ENCODE measurements at regions not wholly inside any gene's neighbourhood (a gene's known extent, or its start where the extent isn't known, plus 50 kb on each side); places are given as distances from the start of the nearest gene placed in this dataset.
"Not testable (repeated sequence)": the region's sequence is repeated elsewhere in the genome, so short reads cannot be mapped to it uniquely, and the experiment has no call there.

DNA sequence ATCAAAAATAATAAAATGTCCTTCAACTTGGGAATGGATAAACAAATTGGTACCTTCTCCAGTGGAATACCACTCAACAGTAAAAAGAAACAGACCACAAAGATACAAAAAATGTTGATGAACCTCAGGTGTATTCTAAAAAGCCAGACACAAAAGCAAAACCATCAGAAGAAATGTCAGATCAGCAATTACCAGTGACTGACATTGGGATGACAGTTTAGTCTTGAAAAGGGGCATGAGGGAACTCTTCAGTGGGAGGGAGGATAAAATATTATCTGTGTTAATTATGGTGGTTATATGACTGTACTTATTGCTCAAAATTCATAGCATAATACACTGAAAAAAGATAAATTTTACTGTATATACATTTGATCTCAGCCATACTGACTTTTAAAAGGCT, 473.0 kb downstream of the TMX3 start:
- DNase-seq (ENCODE audit: low read depth in 2 of 2), result no peak

DNA sequence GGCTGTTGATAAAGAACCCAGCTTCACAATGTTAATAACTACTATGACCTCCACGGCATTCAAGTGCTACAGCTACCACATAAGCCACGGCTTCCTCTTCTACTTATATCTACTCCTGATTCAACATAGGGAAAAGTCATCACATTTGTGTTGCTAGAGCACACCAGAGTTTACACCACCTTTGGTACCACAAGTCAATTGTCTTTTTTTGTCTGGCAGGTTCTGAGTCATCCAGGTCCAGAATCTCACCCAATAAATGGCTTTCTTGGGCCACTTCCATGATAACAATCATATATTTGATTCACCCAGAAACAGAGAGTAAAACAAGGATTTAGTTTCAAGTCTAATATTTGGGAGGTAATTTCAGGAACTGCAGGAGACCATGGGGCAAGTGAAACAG, 480.2 kb downstream of the TMX3 start:
- no peak for DNase-seq (ENCODE audit: low read depth in 2 of 2)

DNA sequence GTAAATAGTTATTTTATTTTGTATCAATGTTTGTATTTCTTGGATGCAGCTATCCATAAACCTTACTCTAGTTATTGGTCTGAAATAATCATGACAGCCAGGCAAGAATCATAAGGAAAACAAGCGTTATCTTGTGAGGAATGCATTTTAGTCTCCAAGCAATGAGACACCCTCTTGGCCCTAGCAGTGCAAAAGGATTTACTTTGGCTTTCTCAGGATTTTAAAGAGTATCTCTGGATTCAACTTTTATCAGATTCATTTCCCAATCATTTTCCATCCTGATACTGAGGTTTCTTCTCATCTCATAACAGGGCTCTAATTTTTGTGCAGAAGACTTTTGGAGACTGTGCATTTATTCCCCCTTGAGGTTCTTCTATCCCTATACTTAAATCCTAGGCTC, 480.8 kb downstream of the TMX3 start:
- no peak for DNase-seq (ENCODE audit: low read depth in 2 of 2)

DNA sequence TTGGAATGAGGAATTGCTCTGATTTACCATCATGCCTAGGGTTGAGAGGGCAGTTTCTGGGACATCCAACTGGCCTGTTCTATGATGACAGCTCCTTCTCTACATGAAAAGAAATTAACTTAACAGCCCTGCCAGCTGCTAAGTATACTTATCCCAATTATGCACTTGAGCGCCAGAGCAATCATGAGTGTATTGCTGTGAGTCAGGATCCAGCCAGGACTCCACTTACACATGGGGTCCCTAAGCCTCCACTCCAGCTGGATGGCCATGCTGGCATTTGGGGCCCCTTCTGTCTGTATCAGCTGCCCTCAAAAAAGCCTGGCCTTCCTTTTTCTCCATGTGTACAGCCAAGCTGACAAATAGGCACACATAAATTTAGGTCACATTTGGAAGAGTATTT, 481.9 kb downstream of the TMX3 start:
- DNase-seq (ENCODE audit: low read depth in 2 of 2), result no peak

DNA sequence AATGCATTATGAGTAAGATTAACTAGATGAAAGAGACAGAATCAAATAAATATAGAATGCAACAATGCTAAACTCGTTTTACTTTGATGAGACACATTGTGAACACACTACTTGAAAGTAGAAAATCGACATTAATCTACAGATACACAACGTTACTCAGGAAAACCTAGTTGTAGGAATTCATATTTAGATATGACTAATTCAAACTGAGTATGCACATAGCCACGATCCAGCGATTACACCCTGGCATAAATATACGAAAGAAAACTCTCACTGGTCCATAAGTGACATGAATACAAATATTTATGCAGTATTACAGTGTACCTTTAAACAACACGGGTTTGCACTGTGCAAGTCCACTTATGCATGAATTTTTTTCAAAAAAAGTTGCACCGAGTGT, 485.6 kb downstream of the TMX3 start:
- DNase-seq (ENCODE audit: low read depth in 2 of 2), result no peak

DNA sequence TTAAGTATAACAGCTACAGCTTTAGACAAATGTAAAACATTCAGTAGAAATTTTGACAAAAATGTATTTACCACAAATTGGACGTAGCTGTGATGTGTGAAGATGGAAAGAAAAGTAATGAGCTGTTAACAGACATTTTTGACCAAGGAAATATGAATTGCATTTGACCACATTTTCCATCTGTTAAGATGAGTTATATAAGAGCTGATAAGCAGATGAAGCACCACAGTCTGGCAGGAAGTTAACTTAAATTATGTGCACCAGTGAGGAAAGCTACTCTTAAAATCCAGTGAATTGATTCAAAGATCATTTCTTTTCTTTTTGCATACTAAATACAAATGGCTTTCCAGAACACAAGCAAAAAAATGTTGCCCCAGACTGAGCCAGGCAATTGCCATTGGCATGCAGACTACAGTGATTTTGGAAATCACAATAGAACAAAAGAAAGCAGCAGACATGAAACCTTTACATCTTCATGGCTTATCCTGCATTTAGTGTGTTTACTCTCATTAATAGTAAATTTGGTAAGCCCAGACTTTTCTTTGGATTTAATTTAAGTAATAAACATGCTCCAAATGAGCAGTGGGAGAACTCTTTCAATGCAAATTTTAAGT, 493.7 kb downstream of the TMX3 start:
- DNase-seq (ENCODE audit: low read depth in 2 of 2), result peak; percentile 53 to 62

DNA sequence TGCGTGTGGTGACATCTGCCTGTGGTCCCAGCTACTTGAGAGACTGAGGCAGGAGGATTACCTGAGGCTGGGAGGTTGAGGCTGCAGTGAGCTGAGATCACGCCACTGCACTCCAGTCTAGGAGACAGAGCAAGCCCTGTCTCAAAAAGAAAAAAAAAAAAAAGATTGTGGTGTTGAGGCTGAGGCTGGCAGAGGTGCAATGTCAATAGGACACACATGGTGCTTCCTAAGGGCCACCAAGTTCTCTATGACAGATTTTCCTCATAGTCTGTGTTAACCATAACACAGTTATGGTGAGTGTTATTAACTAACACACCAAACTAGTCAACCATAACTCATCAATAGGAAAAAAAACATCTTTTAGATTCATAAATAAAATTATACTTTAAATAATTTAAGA, 494.4 kb downstream of the TMX3 start:
- DNase-seq (ENCODE audit: low read depth in 2 of 2), result no peak

DNA sequence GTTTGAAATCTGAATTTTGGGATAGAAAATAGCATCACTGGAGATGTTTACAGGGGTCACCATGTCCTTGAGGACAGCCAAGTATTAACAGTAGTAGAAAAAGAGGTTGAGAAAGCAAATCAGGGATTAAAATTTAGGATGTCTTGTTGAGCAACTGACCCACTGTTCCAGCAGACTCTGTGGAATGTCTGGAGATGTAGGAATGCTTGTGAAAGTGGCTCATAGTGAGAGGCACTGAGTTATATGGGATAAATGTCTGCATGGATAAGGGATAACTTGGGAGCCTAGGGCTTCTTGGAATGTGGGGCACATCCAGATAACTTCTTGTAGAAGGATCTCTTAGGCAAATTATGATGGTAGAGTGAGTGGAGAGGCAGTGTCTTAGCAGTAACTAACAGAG, 495.0 kb downstream of the TMX3 start:
- peak; percentile 39 to 46 for DNase-seq (ENCODE audit: low read depth in 2 of 2)

DNA sequence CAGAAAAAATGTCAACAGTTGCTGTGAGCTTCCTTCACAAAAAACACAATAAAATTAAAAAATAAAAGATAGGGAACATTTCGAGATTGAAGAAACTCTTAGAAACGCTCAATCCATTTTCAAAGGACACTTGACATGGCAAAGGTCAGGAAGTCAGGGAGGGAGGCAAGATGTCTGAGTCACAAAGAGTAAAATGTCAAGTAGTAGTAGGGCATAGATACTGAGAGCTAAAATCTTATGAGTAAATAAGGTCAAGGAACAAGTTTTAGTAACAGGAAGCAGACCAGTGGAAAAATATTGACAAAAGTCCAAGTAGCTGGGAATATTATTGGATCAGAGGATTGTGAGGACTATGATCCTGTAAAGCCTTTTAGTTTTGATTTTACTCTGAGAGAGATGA, 495.6 kb downstream of the TMX3 start:
- no peak for DNase-seq (ENCODE audit: low read depth in 2 of 2)

DNA sequence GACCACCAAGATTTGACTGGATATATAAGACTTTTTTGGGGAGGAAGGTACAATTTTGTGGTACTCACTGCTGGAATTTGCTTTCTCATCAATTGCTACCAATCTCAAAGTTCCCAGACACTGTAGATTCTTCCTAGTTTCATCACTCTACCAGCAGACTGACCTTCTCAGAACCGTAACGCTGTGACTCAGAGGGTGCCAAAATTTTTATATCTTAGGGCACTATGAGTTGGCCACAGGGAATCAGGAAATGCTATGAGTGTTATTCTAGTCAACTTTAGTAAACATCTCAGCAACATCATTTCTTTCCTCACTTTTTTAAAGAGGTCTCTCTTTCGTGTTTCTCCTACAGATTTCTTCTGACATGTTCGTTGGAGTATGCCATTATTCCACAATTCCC, 499.0 kb downstream of the TMX3 start:
- peak in 1 of 2 experiments; percentile 13 for DNase-seq (ENCODE audit: low read depth in 2 of 2)

DNA sequence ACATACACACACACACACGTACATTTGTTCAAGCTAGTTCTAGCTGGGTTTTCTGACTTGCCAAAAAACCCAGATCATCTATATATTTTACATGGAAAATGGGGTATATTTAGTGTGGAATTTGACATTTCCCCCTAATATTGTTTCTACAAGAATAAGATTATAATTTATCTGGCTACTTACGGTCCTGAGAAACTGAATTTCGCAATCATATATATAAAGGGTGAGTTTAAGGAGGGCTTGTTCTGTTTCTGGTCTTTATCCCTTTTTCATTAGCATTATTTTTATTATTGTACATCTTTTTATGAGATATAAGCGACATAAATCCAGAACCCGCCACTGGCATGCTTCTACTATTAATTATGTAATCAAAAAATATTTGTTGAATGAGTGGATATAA, 528.9 kb downstream of the TMX3 start:
- DNase-seq (ENCODE audit: low read depth in 2 of 2), result no peak

DNA sequence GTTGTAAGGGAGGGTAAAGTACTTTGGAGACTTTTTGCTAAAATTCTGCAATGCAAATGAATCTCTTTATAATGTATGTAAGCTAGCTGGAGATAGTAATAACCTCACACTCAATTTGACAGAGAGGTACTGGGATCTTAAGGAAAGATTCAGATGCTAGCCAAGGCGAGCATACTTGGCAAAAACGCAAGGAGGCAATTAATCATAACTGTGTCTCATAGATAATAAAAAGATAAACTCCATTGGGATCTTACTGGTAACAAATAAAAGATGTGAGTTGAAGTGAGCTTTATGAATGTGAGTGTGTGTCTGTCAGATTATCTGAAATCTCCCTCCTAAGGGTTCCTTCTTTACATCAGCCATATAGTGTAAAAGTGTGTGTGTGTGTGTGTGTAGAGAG, 533.0 kb downstream of the TMX3 start:
- DNase-seq (ENCODE audit: low read depth in 2 of 2), result peak; percentile 47 to 59

DNA sequence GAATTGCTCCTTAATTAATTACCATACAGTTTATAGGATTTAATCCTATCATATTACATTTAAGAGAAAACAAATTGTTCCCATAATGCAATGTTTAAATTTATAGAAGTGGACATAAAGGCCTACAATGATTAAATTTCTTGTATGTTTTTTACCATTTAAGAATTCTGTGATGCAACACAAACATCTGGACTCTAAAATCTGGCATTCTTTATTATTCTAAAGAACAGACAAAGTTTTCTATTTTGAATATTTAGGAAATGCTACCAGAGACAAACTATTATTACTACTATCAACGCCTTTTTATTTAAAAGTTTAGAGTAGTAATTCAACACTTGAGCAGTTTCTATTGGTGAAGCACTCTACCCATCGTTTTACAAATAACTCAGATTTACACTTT, 535.1 kb downstream of the TMX3 start:
- no peak for DNase-seq (ENCODE audit: low read depth in 2 of 2)

DNA sequence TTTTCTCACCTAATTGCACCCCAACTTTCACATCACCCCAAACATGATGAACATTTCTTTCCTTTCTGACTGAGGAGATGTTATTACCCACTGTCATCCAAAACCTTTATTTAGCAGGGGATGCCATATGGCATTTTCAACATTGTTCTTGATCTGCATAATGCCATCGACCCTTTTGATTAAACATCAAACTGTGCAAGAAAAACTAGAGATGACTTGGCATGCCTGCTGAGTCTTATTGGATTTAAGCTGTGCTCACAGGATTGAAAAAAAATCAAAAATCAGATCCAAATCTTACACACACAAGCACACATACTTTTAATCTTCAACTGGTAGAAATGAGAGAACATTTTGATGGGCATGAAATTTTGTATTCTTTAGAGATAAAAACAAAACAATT, 536.0 kb downstream of the TMX3 start:
- no peak for DNase-seq (ENCODE audit: low read depth in 2 of 2)

DNA sequence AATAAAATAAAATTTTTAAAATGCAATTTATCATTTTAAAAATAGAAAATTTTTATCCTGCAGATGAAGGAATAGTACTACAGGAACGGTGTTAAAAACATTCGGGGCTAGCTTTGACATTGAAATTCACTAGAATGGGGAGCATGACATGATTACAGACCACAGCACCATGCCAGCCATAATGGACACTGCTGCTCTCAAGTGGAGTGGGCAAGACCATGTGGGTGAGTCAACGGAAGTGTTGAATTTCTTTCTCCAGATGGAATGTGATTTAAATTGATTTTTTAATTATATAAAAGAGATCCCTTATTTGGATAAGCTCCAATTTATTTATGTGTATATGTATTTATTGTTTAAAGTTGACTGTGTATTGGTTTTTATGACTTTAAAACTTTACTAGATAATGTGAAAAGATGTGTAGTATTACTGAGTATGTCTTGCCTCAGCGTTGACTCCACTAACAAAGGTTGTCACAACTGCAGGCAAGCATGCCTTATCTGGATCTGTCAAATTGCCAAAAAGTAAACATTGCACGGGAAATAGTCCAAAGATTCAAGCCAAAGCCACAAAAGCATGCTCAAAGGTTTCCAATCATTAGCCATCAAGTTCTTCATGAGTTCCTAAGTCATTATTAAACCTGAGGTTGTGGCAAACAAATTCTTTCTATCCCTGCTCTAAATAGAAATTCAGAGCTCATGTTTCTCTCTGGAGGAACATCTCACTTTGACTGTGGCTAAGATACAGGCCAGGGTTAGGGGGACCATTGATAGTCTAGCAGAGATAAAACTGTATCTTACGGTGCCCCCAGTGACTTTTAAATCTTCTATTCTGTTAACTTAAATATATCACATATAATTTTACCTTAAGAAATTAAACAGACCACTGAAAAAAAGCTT, 536.9 kb downstream of the TMX3 start:
- peak; percentile 99 for DNase-seq (ENCODE audit: low read depth in 2 of 2)

DNA sequence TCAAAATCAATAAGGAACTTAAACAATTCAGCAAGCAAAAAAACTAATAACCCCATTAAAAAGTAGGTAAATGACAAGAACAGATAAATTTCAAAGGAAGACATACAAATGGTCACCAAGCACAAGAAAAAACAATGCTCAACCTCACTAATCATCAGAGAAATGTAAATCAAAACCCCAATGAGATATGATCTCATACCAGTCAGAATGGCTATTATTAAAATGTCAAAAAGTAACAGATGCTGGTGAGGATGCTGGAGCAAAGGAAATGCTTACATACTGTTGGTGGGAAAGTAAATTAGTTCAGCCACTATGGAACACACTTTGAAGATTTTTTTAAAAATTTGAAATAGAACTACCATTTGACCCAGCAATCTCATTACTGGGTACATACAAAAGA, 538.0 kb downstream of the TMX3 start:
- peak in 1 of 2 experiments; percentile 12 for DNase-seq (ENCODE audit: low read depth in 2 of 2)

DNA sequence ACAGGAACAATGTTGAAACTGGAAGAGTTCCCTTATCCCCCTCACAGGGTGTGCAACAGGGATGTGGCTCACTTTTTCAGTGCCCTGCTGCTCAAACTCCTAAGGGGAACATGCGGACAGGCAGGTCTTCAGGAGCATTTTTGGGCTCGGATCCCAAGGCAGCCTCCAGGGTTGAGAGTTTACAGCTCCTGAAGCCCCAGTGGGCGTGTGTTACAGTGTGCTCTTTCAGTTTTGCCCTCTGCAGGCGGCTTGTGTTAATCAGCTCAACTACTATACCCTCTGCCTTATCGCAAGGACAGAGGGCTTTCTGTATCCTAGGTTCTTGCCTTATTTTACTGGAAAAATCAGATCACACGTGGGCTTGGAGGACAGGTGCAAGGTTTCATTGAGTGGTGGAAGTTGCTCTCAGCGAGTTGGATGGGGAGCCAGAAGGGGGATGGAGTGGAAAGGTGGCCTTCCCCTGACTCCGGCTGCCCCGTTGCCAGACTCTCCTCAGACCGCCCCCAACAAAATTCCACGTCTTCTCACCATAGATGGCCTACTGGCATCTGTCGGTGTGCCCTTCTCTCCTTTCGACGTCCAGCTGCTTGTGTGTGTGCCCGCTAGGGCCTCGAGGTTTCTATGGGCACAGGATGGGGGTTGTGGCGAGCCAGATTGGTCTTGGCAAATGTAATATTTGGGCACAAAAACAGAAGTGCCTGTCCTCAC, 541.9 kb downstream of the TMX3 start:
- no peak for DNase-seq (ENCODE audit: low read depth in 2 of 2)

DNA sequence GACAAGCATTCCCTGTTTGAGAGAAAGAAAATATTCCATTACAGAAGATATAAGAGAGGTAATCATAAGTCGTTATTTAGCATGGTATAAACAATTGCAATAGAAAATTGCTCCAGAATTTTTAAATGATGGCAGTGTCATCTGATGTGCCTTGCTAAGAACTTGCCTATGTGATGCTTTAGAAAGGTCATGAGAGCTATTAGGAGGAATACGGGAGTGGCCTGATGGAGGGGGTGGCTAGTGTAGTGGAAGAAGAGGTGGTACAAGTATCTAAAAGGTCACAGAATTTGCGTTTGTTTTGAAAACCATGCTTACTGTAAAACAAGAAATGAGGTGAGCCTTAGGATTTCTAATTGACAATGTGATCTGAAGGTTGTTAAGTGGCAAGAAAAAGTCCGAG, 550.0 kb downstream of the TMX3 start:
- no peak for DNase-seq (ENCODE audit: low read depth in 2 of 2)

DNA sequence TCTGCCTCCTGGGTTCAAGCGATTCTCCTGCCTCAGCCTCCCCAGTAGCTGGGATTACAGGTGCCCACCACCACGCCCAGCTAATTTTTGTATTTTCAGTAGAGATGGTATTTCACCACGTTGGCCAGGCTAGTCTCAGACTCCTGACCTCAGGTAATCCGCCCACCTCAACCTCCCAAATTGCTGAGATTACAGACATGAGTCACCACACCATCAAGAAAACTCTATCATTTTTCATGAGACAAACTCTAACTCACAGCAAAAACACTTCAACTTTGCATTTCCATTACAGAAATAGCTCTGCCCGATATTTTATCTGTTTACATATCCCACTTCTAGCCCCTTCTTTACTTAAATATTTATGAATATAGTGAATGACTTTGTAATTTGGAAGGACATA, 561.1 kb downstream of the TMX3 start:
- not testable (repeated sequence) for DNase-seq (ENCODE audit: low read depth in 2 of 2)

DNA sequence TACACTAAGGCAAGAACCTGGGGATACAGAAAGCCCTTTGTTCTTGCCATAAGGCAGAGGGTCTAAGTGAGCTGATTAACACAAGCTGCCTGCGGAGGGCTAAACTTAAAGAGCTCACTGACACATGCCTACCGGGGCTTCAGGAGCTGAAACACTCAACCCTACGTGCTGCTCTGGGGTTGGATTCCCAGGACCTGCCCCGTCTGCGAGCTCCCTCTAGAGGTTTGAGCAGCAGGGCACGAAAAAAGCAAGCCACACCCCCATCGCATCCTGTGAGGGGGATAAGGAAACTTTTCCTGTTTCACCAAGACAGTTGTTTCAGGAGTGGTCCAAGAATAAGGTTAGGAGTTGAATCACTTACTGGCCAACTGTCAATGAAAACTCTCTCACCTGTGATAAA, 562.1 kb downstream of the TMX3 start:
- no peak for DNase-seq (ENCODE audit: low read depth in 2 of 2)

DNA sequence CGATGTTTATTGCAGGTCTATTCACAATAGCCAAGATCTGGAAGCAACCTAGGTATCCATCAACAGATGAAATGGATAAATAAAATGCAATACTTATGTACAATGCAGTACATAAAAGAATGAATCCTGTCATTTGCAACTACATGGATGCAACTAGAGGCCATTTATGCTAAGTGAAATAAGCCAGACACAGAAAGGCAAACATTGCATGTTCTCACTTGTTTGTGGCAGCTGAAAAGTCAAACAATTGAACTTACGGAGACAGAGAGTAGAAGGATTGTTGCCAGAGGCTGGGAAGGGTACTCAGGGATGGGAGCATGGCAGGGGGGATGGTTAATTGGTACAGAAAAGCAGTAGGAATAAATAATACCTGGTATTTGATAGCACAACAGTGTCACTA, 563.9 kb downstream of the TMX3 start:
- no peak for DNase-seq (ENCODE audit: low read depth in 2 of 2)

DNA sequence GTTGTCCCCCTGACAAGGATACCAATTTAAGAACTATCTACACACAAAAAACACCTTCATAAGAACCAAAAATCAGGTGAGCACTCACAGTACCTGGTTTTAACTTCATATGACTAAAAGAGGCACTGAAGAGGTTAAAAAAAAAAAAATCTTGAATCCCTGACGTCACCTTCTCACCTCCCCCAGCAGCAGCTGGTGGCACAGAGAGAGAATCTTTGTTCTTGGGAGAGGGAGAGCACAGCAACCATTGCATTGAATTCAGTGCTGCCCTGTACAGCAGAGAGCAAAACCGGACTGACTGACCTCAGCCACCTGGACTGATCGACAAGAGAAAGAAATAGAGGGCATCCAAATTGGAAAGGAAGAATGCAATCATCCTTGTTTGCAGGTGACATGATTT, 566.0 kb downstream of the TMX3 start:
- DNase-seq (ENCODE audit: low read depth in 2 of 2), result no peak

DNA sequence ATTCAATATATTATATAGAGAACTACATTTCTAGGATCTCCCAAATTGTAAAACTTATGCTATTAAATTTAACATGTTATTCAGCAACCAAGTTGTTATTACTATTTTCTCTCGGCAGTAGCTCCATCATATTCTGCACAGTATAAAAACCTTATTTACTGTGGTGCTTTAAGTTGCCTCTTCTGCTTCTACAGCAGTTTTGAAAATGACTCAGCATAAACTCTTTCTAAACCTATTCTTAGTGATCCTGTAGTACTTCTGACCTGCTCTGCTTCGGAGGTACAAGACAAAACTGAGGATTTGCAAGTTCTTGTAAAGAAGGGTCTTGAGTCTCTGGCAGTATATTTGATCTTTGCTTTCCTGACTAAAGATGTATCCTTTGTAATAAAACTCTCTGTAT, 567.2 kb downstream of the TMX3 start:
- DNase-seq (ENCODE audit: low read depth in 2 of 2), result no peak
